HK-2 (cell line): ENCODE measurements at regions not wholly inside any gene's neighbourhood (a gene's known extent, or its start where the extent isn't known, plus 50 kb on each side); places are given as distances from the start of the nearest gene placed in this dataset.
A peak's percentile ranks its signal among the peaks of the same experiment; 100 is the strongest.

Experiments used
- DNase-seq: peaks from one replicate; pipeline ENCODE4 v3.0.0-alpha.2; 2018; ENCODE audit not compliant: unreplicated experiment

DNA sequence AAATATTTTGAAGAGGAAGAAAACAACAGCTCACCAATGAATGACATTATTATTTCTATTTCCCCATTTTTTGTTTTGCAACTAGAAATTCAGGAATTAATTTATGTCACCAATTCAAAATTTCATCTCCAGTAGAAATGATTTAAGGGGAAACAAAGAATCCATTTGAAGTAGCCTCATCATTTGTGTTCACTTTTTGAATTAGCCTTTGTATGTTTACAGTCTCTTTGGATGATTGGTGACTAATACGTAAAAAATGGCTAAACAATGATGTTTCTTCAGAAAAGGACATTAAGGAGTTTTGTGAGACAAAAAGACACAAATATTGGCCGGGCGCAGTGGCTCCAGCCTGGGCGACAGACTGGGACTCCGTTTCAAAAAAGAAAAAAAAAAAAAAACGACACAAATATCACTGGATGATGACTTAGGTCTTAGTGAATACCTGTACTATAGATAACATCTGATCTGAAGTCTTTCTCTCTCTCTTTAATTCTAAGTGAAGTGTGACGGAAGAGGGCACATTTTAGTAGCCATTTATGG lies 313.2 kb downstream of the PIK3C3 start:
- DNase-seq = no peak

DNA sequence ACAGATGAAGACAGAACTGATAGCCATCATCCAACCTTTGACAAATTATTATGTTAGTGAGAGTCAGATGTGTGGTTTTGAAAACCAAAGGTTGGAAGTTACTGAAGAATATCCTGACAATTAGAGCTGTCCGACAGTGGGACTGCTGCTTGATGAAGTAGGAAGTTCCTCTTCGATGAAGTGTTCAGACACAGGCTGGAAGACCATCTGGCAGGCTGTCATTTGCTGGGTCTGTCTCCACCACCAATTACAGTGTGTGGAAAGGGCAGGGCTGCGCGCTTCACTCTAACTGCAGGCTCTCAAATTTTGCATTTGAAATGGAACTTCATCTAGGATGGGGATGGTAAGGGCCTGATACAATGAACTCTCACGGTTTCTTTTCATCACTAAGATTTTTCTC lies 313.8 kb downstream of the PIK3C3 start:
- no peak for DNase-seq

DNA sequence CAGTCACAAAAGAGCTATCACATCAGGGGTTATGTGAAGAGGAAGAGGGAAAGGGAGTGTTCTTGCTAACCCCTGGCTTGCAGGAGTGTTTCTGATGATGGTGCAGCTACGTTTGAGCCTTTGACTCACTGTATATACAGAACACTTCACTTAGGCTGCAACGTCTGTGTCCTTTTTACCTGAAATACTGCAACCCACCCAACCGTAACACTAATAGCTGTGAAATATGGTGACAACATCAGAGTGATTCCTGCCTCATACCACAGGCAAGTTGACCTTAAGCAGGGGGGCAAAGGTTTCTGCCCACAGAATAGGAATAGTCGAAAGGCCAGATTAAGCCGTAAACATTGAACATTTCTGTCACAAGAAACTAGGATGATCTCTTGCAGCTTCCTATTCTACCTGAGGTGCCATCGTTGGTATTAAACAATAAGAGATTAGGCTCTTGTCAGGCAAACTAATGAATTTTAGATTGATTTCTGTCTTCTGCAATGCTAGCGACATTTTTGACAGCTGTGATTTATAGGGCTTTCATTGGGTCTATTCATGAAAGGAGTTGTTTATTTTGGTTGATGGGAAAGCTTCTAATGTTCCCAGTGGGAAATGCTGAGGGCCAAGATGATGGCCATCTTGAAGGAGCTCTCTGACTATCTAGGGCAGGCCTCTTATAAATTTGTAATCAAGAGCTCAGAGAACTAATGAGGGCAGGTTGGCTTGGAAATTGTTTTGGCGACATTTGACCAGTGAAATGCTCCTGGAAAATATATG lies 316.8 kb downstream of the PIK3C3 start:
- peak; percentile 3 for DNase-seq

DNA sequence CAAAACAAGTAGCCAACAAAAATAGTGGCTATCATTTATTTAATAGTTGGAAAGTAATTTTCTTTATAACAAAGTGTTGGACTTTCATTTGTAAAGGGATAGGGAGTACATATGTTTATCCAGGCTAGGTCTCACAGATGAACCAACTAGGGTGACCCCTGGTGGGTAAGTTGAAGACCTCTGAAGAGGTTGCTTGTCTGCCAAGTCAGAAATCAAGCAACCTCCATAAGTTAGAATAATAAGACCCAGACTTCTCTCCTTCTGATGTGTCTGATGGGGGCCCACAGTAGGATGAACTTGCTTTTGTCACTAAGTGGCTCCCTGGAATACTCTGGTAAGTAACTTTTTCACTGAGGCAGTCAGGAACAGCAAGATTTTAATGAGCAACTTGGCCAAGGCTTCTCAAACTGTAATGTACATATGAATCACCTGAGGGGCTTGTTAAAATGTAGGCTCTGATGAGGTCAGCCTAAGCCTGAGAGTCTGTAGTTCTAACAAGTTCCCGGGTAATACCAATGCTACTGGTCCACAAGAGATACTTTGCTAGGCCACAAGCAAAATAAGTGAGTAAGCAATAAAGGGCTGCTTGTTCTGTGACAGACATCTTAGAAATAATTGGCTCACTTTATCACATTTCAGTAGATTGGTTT lies 319.6 kb downstream of the PIK3C3 start:
- DNase-seq = peak; percentile 1

- no peak for DNase-seq
Measured at GRCh38 chr18:42275138-42275535, 320.1 kb downstream of the PIK3C3 start.

- DNase-seq = no peak
Measured at GRCh38 chr18:42275949-42276730, 321.1 kb downstream of the PIK3C3 start.

DNA sequence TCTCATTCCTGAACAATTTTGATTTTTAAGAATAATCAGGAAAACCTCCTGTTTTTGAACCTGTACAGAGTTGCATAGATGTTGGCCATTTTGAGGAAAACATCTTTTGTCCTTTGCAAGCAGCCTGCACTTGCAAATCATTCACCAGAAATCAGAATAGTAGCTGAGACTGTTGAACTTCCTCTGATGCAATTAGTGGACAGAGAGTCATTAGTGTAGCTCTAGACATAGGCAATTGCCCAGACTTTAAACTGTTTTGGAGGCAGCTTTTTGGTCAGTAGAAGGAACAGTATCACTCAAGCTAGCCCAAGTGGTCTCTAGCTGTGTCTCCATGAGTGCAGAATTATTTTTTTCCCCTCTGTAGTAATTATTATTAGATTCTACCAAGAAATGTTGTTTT lies 326.1 kb downstream of the PIK3C3 start:
- no peak for DNase-seq

DNA sequence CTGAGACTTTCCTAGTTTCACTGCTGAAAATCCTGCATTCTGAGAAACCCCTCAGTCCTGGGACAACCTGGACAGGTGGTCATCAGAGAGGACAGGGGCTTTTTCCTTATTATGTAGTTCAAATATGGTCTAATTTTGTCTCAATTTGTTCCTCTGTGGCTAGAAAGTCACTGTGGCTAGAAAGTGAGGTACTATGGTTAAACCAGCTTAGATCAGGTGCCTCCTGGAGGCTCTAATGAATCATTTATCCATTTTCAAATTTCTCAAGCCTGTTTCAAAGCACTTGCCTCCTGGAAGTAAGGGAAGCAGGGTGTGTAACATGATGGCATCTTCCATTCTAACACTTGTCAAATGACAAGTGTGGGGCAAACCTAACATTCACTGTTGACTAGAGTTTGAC lies 326.8 kb downstream of the PIK3C3 start:
- DNase-seq = no peak

DNA sequence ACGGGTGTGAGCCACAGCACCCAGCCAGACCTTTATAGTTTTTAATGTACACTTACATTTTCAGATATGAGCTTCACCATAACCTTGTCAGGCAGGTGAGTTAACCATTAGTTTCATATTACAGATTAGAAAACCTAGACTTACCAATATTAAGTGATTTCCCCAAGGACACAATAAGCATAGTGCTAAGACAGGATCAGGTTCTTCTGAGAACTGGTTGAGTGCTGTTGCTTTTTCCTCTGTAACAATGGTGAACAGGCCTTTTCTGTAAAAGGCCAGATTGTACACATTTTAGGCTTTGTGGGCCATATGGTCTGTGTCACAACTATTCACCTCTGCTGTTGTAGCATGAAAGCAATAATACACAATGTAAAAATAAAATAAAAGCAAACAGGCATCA lies 332.0 kb downstream of the PIK3C3 start:
- no peak for DNase-seq

GRCh38 chr18:42288129-42288528 lies 333.1 kb downstream of the PIK3C3 start:
- no peak for DNase-seq

DNA sequence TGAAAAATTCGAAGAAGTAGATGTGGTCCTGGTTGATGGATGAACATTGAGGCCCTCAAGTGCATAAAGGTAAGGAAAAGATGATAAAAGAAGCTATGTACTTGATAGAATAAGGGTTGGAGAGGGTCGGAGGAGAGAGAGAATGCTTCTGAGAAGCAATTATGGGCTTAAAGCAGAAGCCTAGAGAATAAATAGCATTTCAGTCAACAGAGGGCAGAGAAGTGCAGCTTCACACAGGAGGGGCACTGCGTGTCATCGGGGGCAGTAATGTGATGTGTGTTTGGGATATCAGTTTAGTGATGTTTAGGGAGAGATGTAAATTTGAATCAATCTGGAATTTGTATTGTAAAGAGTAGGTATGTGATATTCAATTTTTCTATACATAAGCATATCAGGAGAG lies 334.5 kb downstream of the PIK3C3 start:
- DNase-seq = no peak

DNA sequence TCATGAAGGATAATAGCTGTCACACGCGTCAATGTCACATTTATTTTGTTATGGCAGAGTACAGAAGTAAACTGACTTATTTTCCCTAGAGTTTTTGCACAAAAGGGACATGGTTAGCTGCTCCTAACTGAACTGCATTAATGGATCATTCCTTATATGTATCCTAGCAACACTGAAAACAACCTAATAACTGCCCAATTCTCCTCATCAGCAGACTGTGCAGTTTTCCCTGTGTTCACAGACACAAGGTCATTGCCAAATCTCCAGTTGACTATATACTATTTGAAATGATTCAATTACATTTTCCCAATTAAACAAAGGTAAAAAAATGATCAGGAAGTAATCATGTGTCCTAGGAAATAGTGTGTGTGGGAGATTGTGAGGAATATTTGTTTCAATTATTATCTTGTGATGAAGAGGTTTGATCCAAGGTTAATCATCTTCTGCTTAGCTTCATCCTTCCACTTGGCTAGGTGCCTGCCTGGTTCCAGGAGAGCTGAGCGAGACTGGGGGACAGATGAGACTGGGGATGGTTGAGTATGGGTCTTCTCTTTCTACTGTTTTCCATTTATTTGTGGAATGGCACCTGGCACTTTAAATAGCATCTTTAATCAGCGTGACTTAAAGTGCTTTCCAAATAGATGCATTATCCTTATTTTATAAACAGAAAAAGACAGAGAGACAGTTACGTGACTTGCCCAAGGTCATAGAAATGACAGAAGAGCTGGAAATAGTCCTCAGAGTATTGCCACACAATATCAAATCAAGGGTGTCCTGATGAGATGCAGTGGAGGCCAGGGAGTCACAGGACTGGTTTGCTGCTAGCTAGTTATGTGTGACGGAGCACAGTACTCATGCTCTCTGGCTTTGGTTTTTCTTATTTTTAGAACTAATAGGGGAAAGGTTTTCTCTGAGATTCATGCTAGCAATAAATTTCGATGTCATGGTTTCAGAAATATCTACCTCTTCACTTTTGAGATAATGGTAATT lies 335.6 kb downstream of the PIK3C3 start:
- no peak for DNase-seq

GRCh38 chr18:42292654-42293053 lies 337.6 kb downstream of the PIK3C3 start:
- DNase-seq = no peak

DNA sequence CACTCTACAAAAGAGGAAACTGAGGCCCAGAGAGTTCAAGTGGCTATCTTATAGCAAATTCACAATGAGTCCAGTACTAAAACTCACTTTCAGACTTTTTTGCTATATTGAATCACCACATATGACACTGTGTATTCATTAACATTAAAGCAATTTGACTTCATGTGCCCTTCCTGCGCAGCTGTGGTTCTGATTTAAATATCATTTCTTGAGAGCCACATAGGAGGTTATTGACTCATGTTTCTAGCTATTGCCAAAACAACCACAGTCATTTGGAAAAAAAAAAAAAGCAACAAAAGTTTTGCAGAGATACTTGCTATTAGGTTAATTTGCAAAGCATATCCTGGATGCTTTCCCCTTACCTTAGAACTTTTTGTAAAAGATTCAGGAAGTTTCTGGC lies 341.2 kb downstream of the PIK3C3 start:
- no peak for DNase-seq

GRCh38 chr18:42296723-42297122 lies 341.7 kb downstream of the PIK3C3 start:
- no peak for DNase-seq

DNA sequence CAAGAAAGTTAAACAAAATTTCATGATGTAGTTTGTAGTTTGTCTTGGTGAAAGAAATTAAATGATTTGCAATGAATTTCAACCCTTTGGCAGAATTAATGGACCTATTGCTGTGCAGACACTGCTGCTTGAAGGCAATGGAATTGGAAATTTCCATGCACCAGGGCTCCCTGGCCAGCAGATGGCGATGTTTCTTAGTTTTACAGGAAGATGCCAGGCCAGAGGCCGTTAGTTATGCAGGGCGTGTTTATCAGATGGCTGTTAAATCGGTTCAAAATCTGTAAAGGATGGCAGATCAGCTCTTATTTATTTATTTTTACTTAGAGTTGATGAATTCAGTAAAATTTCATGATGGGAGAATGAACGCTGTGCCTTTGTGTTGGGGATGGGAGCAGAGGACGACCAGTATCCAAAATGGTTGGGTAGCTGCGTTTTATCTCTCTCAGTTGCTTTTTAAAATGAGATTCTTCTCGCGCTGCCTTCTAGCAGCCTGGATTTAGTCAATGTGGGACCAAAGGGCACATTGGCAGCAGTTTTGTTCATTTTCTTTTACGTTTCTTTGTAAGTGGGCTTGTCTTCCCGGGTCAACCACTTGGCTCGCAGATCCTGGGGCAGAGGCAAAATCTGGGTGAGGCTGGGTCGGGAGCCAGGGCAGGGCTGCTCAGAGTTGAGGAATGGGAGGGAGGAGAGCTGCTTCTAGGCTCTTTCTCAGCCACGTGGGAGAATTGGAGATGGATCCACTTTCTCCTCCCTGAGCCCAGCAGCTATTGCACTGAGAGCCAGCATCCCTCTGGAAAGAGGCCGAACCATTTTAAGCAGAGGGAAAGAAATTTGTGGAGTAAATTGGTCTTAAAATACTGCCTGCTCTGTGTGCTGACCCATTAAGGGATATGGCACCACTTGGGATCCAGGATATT lies 344.0 kb downstream of the PIK3C3 start:
- peak; percentile 63 for DNase-seq

DNA sequence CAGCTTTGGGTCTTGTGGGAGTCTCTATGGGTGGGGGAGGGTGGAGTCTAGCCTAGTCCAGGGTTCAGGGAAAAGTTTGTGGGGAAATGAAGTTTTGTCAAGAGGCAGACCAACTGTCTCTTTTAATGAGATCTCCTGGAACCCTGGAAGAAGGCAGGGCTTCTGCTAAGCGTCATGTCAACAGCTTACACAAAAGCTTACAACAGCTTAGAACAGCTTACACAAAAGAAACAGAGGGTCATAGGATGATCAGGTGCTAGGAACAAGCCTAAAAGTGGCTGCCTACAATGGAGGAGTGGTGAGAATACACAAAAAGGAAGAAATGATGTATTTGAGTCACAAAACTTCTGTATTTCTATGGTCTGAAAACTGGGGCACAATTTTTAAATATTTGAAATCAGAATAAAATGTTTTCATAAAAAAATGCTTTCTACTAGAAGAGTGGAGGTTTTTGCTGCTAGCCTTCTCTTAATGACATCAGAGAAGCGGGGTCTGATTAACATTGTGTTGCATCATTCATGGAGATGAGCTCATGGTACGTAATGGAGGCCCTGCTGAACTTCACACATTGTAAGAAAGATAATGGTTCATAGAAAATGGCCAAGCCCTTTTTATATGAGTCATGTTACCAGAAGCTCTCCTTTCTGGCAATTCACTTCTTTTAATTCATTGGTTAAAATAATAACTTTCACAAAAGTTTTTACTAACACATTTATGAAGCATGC lies 351.0 kb downstream of the PIK3C3 start:
- DNase-seq = no peak

DNA sequence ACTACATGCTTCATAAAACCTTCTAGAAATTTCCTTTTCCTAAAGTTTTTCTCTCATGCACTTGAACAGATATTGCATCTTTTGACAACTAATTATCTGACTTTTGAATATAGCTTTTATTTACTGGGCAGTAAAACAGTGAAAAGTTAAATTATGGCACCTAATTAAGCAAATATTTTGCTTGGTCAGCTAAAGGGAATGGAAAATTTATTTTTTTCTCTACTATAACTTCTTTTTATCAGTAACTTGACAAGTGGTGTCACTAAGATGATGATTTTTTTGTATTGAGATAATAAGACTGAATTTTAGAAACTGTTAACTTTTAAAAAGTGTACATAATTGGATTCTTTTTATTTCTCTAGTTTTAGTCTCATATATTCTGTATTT lies 351.6 kb downstream of the PIK3C3 start:
- DNase-seq = no peak

GRCh38 chr18:42310956-42311355 lies 355.9 kb downstream of the PIK3C3 start:
- DNase-seq = no peak

DNA sequence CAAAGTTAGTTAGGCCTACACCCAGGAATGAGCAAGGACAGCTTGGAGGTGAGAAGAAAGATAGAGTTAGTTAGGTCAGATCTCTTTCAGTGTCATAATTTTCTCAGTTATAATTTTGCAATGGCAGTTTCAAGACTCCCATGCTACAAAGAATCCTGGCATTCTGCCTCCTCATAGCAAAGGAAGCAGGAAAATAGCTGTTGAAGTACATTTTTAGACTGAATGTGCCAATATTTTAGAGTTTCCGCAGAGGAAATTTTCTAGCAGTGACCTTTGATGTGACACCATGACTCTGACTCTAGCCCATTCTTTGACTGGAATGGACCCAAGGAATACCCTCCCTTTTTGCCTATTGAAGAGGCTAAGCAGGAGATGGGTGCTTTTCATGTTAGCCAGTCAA lies 371.7 kb downstream of the PIK3C3 start:
- no peak for DNase-seq
